ENCODE measurements at regions not wholly inside any gene's neighbourhood (a gene's known extent, or its start where the extent isn't known, plus 50 kb on each side); places are given as distances from the start of the nearest gene placed in this dataset.

- H3K4me3 ChIP-seq (ENCODE audit: low read length): no peak overlapping the region
- H3K36me3 ChIP-seq (ENCODE audit: insufficient read depth, low read length): no peaks in the 10 kb centered on the region
- H3K4me1 ChIP-seq (ENCODE audit: insufficient read depth, low read length): no peaks in the 10 kb centered on the region
- no peak overlapping the region for H3K27ac ChIP-seq (ENCODE audit: low read depth in 1 of 2, low read length in 2 of 2)
- no peak for DNase-seq
- intact Hi-C loops (cut with DNase I, micrococcal nuclease): no loop called here
- Mint-ChIP-seq H3K9me3 (peaks cover 2% of the 10 kb centered on the region), H3K27ac (no peak overlapping the region), H3K36me3 (ENCODE audit: low read depth) (no peaks in the 10 kb centered on the region), H3K27me3 (no peaks in the 10 kb centered on the region), H3K4me3 (no peak overlapping the region), H3K4me1 (ENCODE audit: low read depth) (no peaks in the 10 kb centered on the region)
- H3K9me3 ChIP-seq (ENCODE audit: control insufficient read depth in 1 of 2, insufficient read depth in 1 of 2, low read length in 2 of 2): no peaks in the 10 kb centered on the region
- POLR2A ChIA-PET: no interaction called here
- H3K27me3 ChIP-seq (ENCODE audit: control insufficient read depth in 1 of 2, insufficient read depth in 2 of 2, low read length in 2 of 2): no peaks in the 10 kb centered on the region
- no peak for ATAC-seq (ENCODE audit: poor library complexity)
- TF ChIP-seq CTCF (IDR thresholded peaks at IDR 0.05): no peak
- CTCF ChIA-PET: no interaction called here
These were observed 159.3 kb downstream of the PTCHD1 start for GRCh38 chrX:23493941-23494374.

- Histone ChIP-seq H3K4me3 (ENCODE audit: low read length) (no peak overlapping the region), H3K36me3 (ENCODE audit: insufficient read depth, low read length) (no peaks in the 10 kb centered on the region), H3K9me3 (ENCODE audit: control insufficient read depth in 1 of 2, insufficient read depth in 1 of 2, low read length in 2 of 2) (no peaks in the 10 kb centered on the region), H3K4me1 (ENCODE audit: insufficient read depth, low read length) (no peaks in the 10 kb centered on the region), H3K27ac (ENCODE audit: low read depth in 1 of 2, low read length in 2 of 2) (no peak overlapping the region), H3K27me3 (ENCODE audit: control insufficient read depth in 1 of 2, insufficient read depth in 2 of 2, low read length in 2 of 2) (no peaks in the 10 kb centered on the region)
- POLR2A ChIA-PET: no interaction called here
- DNase-seq (no peak), ATAC-seq (ENCODE audit: poor library complexity) (no peak)
- Mint-ChIP-seq H3K27ac (no peak overlapping the region), H3K4me1 (ENCODE audit: low read depth) (no peaks in the 10 kb centered on the region), H3K36me3 (ENCODE audit: low read depth) (no peaks in the 10 kb centered on the region), H3K4me3 (no peak overlapping the region), H3K9me3 (no peaks in the 10 kb centered on the region), H3K27me3 (no peaks in the 10 kb centered on the region)
- CTCF ChIA-PET: no interaction called here
- intact Hi-C loops (cut with DNase I, micrococcal nuclease): no loop called here
- no peak for TF ChIP-seq CTCF (IDR thresholded peaks at IDR 0.05)
These were observed 160.1 kb downstream of the PTCHD1 start for GRCh38 chrX:23494741-23495140.

- DNase-seq: no peak
- Histone ChIP-seq H3K36me3 (ENCODE audit: insufficient read depth, low read length) (no peaks in the 10 kb centered on the region), H3K27me3 (ENCODE audit: control insufficient read depth in 1 of 2, insufficient read depth in 2 of 2, low read length in 2 of 2) (no peaks in the 10 kb centered on the region), H3K9me3 (ENCODE audit: control insufficient read depth in 1 of 2, insufficient read depth in 1 of 2, low read length in 2 of 2) (no peaks in the 10 kb centered on the region), H3K27ac (ENCODE audit: low read depth in 1 of 2, low read length in 2 of 2) (no peak overlapping the region), H3K4me1 (ENCODE audit: insufficient read depth, low read length) (no peaks in the 10 kb centered on the region), H3K4me3 (ENCODE audit: low read length) (no peak overlapping the region)
- Mint-ChIP-seq H3K27ac (no peak overlapping the region), H3K9me3 (no peaks in the 10 kb centered on the region), H3K4me1 (ENCODE audit: low read depth) (no peaks in the 10 kb centered on the region), H3K4me3 (no peak overlapping the region), H3K27me3 (no peaks in the 10 kb centered on the region), H3K36me3 (ENCODE audit: low read depth) (no peaks in the 10 kb centered on the region)
- no peak for ATAC-seq (ENCODE audit: poor library complexity)
- ChIA-PET POLR2A (no interaction called here), CTCF (interaction anchor here (0.7 kb wide), 1 partner anchor 13 kb away, joined by 3 read pairs; no protein-coding TSS in a partner anchor)
- TF ChIP-seq CTCF (IDR thresholded peaks at IDR 0.05): no peak
- intact Hi-C loops (cut with DNase I, micrococcal nuclease): no loop called here
These were observed 163.3 kb downstream of the PTCHD1 start for GRCh38 chrX:23497919-23498318.
